ENCODE measurements at regions not wholly inside any gene's neighbourhood (a gene's known extent, or its start where the extent isn't known, plus 50 kb on each side); places are given as distances from the start of the nearest gene placed in this dataset.

- Histone ChIP-seq H3K9me3 (ENCODE audit: control insufficient read depth in 1 of 2, insufficient read depth in 1 of 2, low read depth in 1 of 2, low read length in 2 of 2) (no peaks in the 10 kb centered on the region), H3K9me2 (ENCODE audit: insufficient read depth) (no peaks in the 10 kb centered on the region), H2AFZ (ENCODE audit: low read depth, low read length, poor library complexity, severe bottlenecking) (no peak overlapping the region), H3K4me1 (ENCODE audit: control insufficient read depth in 1 of 2, insufficient read depth in 2 of 2, low read length in 2 of 2) (peaks cover 11 to 25% of the 10 kb centered on the region in 2 experiments), H3K79me2 (ENCODE audit: insufficient read depth, low read length) (no peaks in the 10 kb centered on the region), H3K27ac (ENCODE audit: low read depth, low read length) (no peak overlapping the region), H3K9ac (ENCODE audit: low read length) (no peak overlapping the region), H4K20me1 (ENCODE audit: insufficient read depth) (no peaks in the 10 kb centered on the region), H3K27me3 (ENCODE audit: insufficient read depth, low read length) (no peaks in the 10 kb centered on the region), H3K4me2 (ENCODE audit: low read length) (no peak overlapping the region), H3K36me3 (ENCODE audit: control insufficient read depth in 1 of 2, insufficient read depth in 2 of 2, low read length in 2 of 2) (no peaks in the 10 kb centered on the region), H3K4me3 (replicated peaks in 1 of 2; ENCODE audit: low read depth in 1 of 2, low read length in 2 of 2) (no peak overlapping the region)
- DNase-seq (ENCODE audit: low read depth, low spot score), result no peak
- TF ChIP-seq POLR2AphosphoS5 (IDR thresholded peaks at IDR 0.05; ENCODE audit: low read depth, low read length) (no peak), POLR2A (IDR thresholded peaks at IDR 0.05; ENCODE audit: borderline replicate concordance, extremely low read depth, insufficient read depth, insufficient read length) (no peak), ATF3 (IDR thresholded peaks at IDR 0.05) (no peak), CTCF (IDR thresholded peaks at IDR 0.05 in 2 of 3, conservative IDR thresholded peaks at IDR 0.05 in 1 of 3; ENCODE audit: borderline replicate concordance in 1 of 3, insufficient read depth in 1 of 3, low read depth in 2 of 3, low read length in 2 of 3) (no peak), CEBPB (IDR thresholded peaks at IDR 0.05; ENCODE audit: low read depth) (no peak), SRF (IDR thresholded peaks at IDR 0.05; ENCODE audit: low read depth) (no peak), RAD21 (IDR thresholded peaks at IDR 0.05; ENCODE audit: low read depth) (no peak), ZBTB33 (IDR thresholded peaks at IDR 0.05; ENCODE audit: extremely low read depth, insufficient replicate concordance, low read length) (no peak), EGR1 (IDR thresholded peaks at IDR 0.05; ENCODE audit: low read depth) (no peak), TCF7L2 (IDR thresholded peaks at IDR 0.05; ENCODE audit: borderline replicate concordance, extremely low read depth, insufficient read depth, insufficient read length) (no peak), JUND (IDR thresholded peaks at IDR 0.05) (no peak), YY1 (IDR thresholded peaks at IDR 0.05; ENCODE audit: extremely low read depth, insufficient replicate concordance, low read depth, low read length) (no peak), ZFX (IDR thresholded peaks at IDR 0.05) (no peak), SP1 (IDR thresholded peaks at IDR 0.05; ENCODE audit: low read depth) (no peak)
- RAD21 ChIA-PET (ENCODE audit: low non-redundant PET in 1 of 2, low total read pairs in 2 of 2, uncharacterized antibody in 2 of 2, unreplicated experiment in 2 of 2), result interaction anchor here in 1 of 2 experiments (0.6 kb wide), 1 partner anchor 110 kb away, joined by 6 read pairs; no protein-coding TSS in a partner anchor
- POLR2A ChIA-PET, result no interaction called here
- ATAC-seq, result no peak
- intact Hi-C loops (cut with micrococcal nuclease), result no loop called here
- CTCF ChIA-PET, result no interaction called here
- no TSS peak for BruUV-seq (replicated peaks)
Measured at GRCh38 chr15:70251246-70251990, 153.7 kb upstream of the TLE3 start.
